ENCODE measurements at regions not wholly inside any gene's neighbourhood (a gene's known extent, or its start where the extent isn't known, plus 50 kb on each side); places are given as distances from the start of the nearest gene placed in this dataset.

- H3K27me3 Mint-ChIP-seq = peaks cover 4% of the 10 kb centered on the region
- peak; percentile 90 for ATAC-seq
- no peaks in the 10 kb centered on the region for H3K36me3 Mint-ChIP-seq (ENCODE audit: low read depth)
- DNase-seq = no peak
- H3K4me3 Mint-ChIP-seq = peak overlapping the region; percentile 37
- peak overlapping the region; percentile 94 for H3K27ac Mint-ChIP-seq
- peaks cover 6% of the 10 kb centered on the region for H3K9me3 ChIP-seq (ENCODE audit: control insufficient read depth, low read length, poor library complexity, severe bottlenecking)
- H3K4me1 Mint-ChIP-seq = peaks cover 27% of the 10 kb centered on the region
These were observed 174.5 kb downstream of the SMIM20 start for GRCh38 chr4:26088433-26088928.

- DNase-seq = no peak
- H3K27me3 Mint-ChIP-seq = no peaks in the 10 kb centered on the region
- H3K36me3 Mint-ChIP-seq (ENCODE audit: low read depth) = peaks cover 2% of the 10 kb centered on the region
- H3K27ac Mint-ChIP-seq = peak overlapping the region; percentile 55
- peaks cover 6% of the 10 kb centered on the region for H3K9me3 ChIP-seq (ENCODE audit: control insufficient read depth, low read length, poor library complexity, severe bottlenecking)
- no peak overlapping the region for H3K4me3 Mint-ChIP-seq
- peak; percentile 38 for ATAC-seq
- peaks cover 14% of the 10 kb centered on the region for H3K4me1 Mint-ChIP-seq
These were observed 179.5 kb downstream of the SMIM20 start for GRCh38 chr4:26093551-26093950.

GRCh38 chr4:26094076-26094475 lies 180.1 kb downstream of the SMIM20 start:
- H3K27ac Mint-ChIP-seq = peak overlapping the region; percentile 55
- no peaks in the 10 kb centered on the region for H3K27me3 Mint-ChIP-seq
- H3K4me1 Mint-ChIP-seq = peaks cover 11% of the 10 kb centered on the region
- no peak overlapping the region for H3K4me3 Mint-ChIP-seq
- H3K36me3 Mint-ChIP-seq (ENCODE audit: low read depth) = peaks cover 2% of the 10 kb centered on the region
- DNase-seq (no peak), ATAC-seq (no peak)
- H3K9me3 ChIP-seq (ENCODE audit: control insufficient read depth, low read length, poor library complexity, severe bottlenecking) = peaks cover 6% of the 10 kb centered on the region

- Mint-ChIP-seq H3K27me3 (no peaks in the 10 kb centered on the region), H3K36me3 (ENCODE audit: low read depth) (peaks cover 2% of the 10 kb centered on the region), H3K27ac (no peak overlapping the region), H3K4me1 (peaks cover 11% of the 10 kb centered on the region), H3K4me3 (no peak overlapping the region)
- ATAC-seq (no peak), DNase-seq (no peak)
- H3K9me3 ChIP-seq (ENCODE audit: control insufficient read depth, low read length, poor library complexity, severe bottlenecking) = peaks cover 6% of the 10 kb centered on the region
These were observed 180.9 kb downstream of the SMIM20 start for GRCh38 chr4:26094911-26095310.

GRCh38 chr4:26099967-26100366 lies 185.9 kb downstream of the SMIM20 start:
- Mint-ChIP-seq H3K27ac (no peak overlapping the region), H3K4me1 (no peaks in the 10 kb centered on the region), H3K36me3 (ENCODE audit: low read depth) (peaks cover 2% of the 10 kb centered on the region), H3K4me3 (no peak overlapping the region), H3K27me3 (no peaks in the 10 kb centered on the region)
- H3K9me3 ChIP-seq (ENCODE audit: control insufficient read depth, low read length, poor library complexity, severe bottlenecking) = no peaks in the 10 kb centered on the region
- ATAC-seq (no peak), DNase-seq (no peak)

GRCh38 chr4:26101011-26101410 lies 187.0 kb downstream of the SMIM20 start:
- H3K27me3 Mint-ChIP-seq = no peaks in the 10 kb centered on the region
- ATAC-seq (no peak), DNase-seq (no peak)
- H3K27ac Mint-ChIP-seq = no peak overlapping the region
- H3K9me3 ChIP-seq (ENCODE audit: control insufficient read depth, low read length, poor library complexity, severe bottlenecking) = no peaks in the 10 kb centered on the region
- peaks cover 2% of the 10 kb centered on the region for H3K36me3 Mint-ChIP-seq (ENCODE audit: low read depth)
- no peaks in the 10 kb centered on the region for H3K4me1 Mint-ChIP-seq
- H3K4me3 Mint-ChIP-seq = no peak overlapping the region

GRCh38 chr4:26104056-26104685 lies 190.2 kb downstream of the SMIM20 start:
- no peak for ATAC-seq

GRCh38 chr4:26105337-26105736 lies 191.3 kb downstream of the SMIM20 start:
- H3K4me3 Mint-ChIP-seq = no peak overlapping the region
- no peaks in the 10 kb centered on the region for H3K27me3 Mint-ChIP-seq
- H3K9me3 ChIP-seq (ENCODE audit: control insufficient read depth, low read length, poor library complexity, severe bottlenecking) = no peaks in the 10 kb centered on the region
- peaks cover 4% of the 10 kb centered on the region for H3K4me1 Mint-ChIP-seq
- DNase-seq (no peak), ATAC-seq (no peak)
- no peaks in the 10 kb centered on the region for H3K36me3 Mint-ChIP-seq (ENCODE audit: low read depth)
- no peak overlapping the region for H3K27ac Mint-ChIP-seq

More at GRCh38 chr4:26104056-26104685, 190.2 kb downstream of the SMIM20 start:
- H3K36me3 Mint-ChIP-seq (ENCODE audit: low read depth) = no peaks in the 10 kb centered on the region
- no peaks in the 10 kb centered on the region for H3K27me3 Mint-ChIP-seq
- H3K4me3 Mint-ChIP-seq = no peak overlapping the region
- H3K27ac Mint-ChIP-seq = no peak overlapping the region
- no peak for DNase-seq
- peaks cover 4% of the 10 kb centered on the region for H3K4me1 Mint-ChIP-seq
- H3K9me3 ChIP-seq (ENCODE audit: control insufficient read depth, low read length, poor library complexity, severe bottlenecking) = no peaks in the 10 kb centered on the region

GRCh38 chr4:26105815-26106699 lies 192.0 kb downstream of the SMIM20 start:
- H3K4me1 Mint-ChIP-seq = peaks cover 4% of the 10 kb centered on the region
- no peak for DNase-seq
- peak overlapping the region; percentile 71 for H3K27ac Mint-ChIP-seq
- no peak for ATAC-seq
- no peaks in the 10 kb centered on the region for H3K27me3 Mint-ChIP-seq
- no peaks in the 10 kb centered on the region for H3K9me3 ChIP-seq (ENCODE audit: control insufficient read depth, low read length, poor library complexity, severe bottlenecking)
- H3K36me3 Mint-ChIP-seq (ENCODE audit: low read depth) = no peaks in the 10 kb centered on the region
- H3K4me3 Mint-ChIP-seq = no peak overlapping the region

- H3K27ac Mint-ChIP-seq = peak overlapping the region; percentile 71
- H3K27me3 Mint-ChIP-seq = no peaks in the 10 kb centered on the region
- no peaks in the 10 kb centered on the region for H3K36me3 Mint-ChIP-seq (ENCODE audit: low read depth)
- H3K4me1 Mint-ChIP-seq = peaks cover 4% of the 10 kb centered on the region
- ATAC-seq (no peak), DNase-seq (no peak)
- H3K9me3 ChIP-seq (ENCODE audit: control insufficient read depth, low read length, poor library complexity, severe bottlenecking) = no peaks in the 10 kb centered on the region
- H3K4me3 Mint-ChIP-seq = no peak overlapping the region
These were observed 192.8 kb downstream of the SMIM20 start for GRCh38 chr4:26106776-26107175.

GRCh38 chr4:26108054-26108453 lies 194.0 kb downstream of the SMIM20 start:
- Mint-ChIP-seq H3K27me3 (no peaks in the 10 kb centered on the region), H3K36me3 (ENCODE audit: low read depth) (no peaks in the 10 kb centered on the region), H3K4me1 (peaks cover 4% of the 10 kb centered on the region), H3K27ac (no peak overlapping the region), H3K4me3 (no peak overlapping the region)
- DNase-seq (no peak), ATAC-seq (no peak)
- peaks cover 3% of the 10 kb centered on the region for H3K9me3 ChIP-seq (ENCODE audit: control insufficient read depth, low read length, poor library complexity, severe bottlenecking)

GRCh38 chr4:26110493-26110892 lies 196.5 kb downstream of the SMIM20 start:
- ATAC-seq (no peak), DNase-seq (no peak)
- H3K4me3 Mint-ChIP-seq = no peak overlapping the region
- no peaks in the 10 kb centered on the region for H3K27me3 Mint-ChIP-seq
- peaks cover 4% of the 10 kb centered on the region for H3K4me1 Mint-ChIP-seq
- H3K27ac Mint-ChIP-seq = no peak overlapping the region
- peaks cover 5% of the 10 kb centered on the region for H3K9me3 ChIP-seq (ENCODE audit: control insufficient read depth, low read length, poor library complexity, severe bottlenecking)
- H3K36me3 Mint-ChIP-seq (ENCODE audit: low read depth) = no peaks in the 10 kb centered on the region

GRCh38 chr4:26113339-26113940 lies 199.4 kb downstream of the SMIM20 start:
- no peak overlapping the region for H3K27ac Mint-ChIP-seq
- DNase-seq = no peak
- peaks cover 5% of the 10 kb centered on the region for H3K9me3 ChIP-seq (ENCODE audit: control insufficient read depth, low read length, poor library complexity, severe bottlenecking)
- H3K36me3 Mint-ChIP-seq (ENCODE audit: low read depth) = no peaks in the 10 kb centered on the region
- H3K27me3 Mint-ChIP-seq = no peaks in the 10 kb centered on the region
- no peaks in the 10 kb centered on the region for H3K4me1 Mint-ChIP-seq
- no peak for ATAC-seq
- H3K4me3 Mint-ChIP-seq = no peak overlapping the region
